Smooth muscle cell (in vitro differentiated cells): ENCODE measurements at regions not wholly inside any gene's neighbourhood (a gene's known extent, or its start where the extent isn't known, plus 50 kb on each side); places are given as distances from the start of the nearest gene placed in this dataset. TPM values are rescaled to one million over a fixed set of nuclear protein-coding genes. Genes with fewer than 3 reads are reported as not detected.

ENCODE experiments used
- DNase-seq: peaks from one replicate; lab custom pipeline; 2025; ENCODE audit not compliant: unreplicated experiment; lab: John Stamatoyannopoulos, UW
- H2AFZ ChIP-seq: fragments of 200-600 bp; sonication (generic); 2 replicates; pipeline ENCODE4 v1.6.0; 2016; ENCODE audit warnings: antibody characterized with exemption, low read depth, mild to moderate bottlenecking
- H3F3A ChIP-seq: fragments of 200-600 bp; sonication (generic); 2 replicates; pipeline ENCODE4 v1.6.0; 2017; ENCODE audit warnings: antibody characterized with exemption, low read depth
- H3K27ac ChIP-seq: fragments of 200-600 bp; sonication (generic); 2 replicates; pipeline ENCODE4 v1.5.1; 2016; ENCODE audit warnings: low read depth, mild to moderate bottlenecking
- H3K27me3 ChIP-seq: fragments of 200-600 bp; sonication (generic); 2 replicates; pipeline ENCODE4 v1.6.1; 2016; ENCODE audit warnings: low read depth, mild to moderate bottlenecking
- H3K36me3 ChIP-seq: fragments of 200-600 bp; sonication (generic); 2 replicates; pipeline ENCODE4 v1.5.1; 2016; ENCODE audit warnings: low read depth
- H3K4me1 ChIP-seq: fragments of 200-600 bp; sonication (generic); 2 replicates; pipeline ENCODE4 v1.5.1; 2016; ENCODE audit warnings: low read depth
- H3K4me2 ChIP-seq: fragments of 200-600 bp; sonication (generic); 2 replicates; pipeline ENCODE4 v1.6.0; 2016; ENCODE audit warnings: mild to moderate bottlenecking
- H3K4me3 ChIP-seq: fragments of 200-600 bp; sonication (generic); 2 replicates; pipeline ENCODE4 v1.5.1; 2016; ENCODE audit warnings: mild to moderate bottlenecking
- H3K79me2 ChIP-seq: fragments of 200-600 bp; sonication (generic); 2 replicates; pipeline ENCODE4 v1.6.0; 2016; ENCODE audit warnings: low read depth, mild to moderate bottlenecking
- H3K9ac ChIP-seq: fragments of 200-600 bp; sonication (generic); 2 replicates; pipeline ENCODE4 v1.6.0; 2016; ENCODE audit warnings: low read depth
- H3K9me3 ChIP-seq: fragments of 200-600 bp; sonication (generic); replicated peaks from 2 replicates; pipeline ENCODE4 v1.5.1; 2016; ENCODE audit warnings: low read depth
- H4K20me1 ChIP-seq: fragments of 200-600 bp; sonication (generic); 2 replicates; pipeline ENCODE4 v1.6.0; 2016; ENCODE audit warnings: low read depth
- WGBS: methylation state at CpG from one replicate; pipeline ENCODE4 v1.1.7; 2016; ENCODE audit warnings: low lambda C conversion rate; 5-methylcytosine and 5-hydroxymethylcytosine counted together
- small RNA-seq: library from RNA; depleted of rRNA; stranded (forward); fragments of <200 nt; gene quantifications from one replicate; pipeline ENCODE3, GENCODE V24; 2014
- TF ChIP-seq, protein P1 (sequence below): fragments of 200-600 bp; sonication (generic); IDR thresholded peaks from 2 replicates; pipeline ENCODE4 v1.5.1; 2017; ENCODE audit warnings: borderline replicate concordance, mild to moderate bottlenecking, antibody characterized with exemption; ENCODE audit not compliant: insufficient read depth, poor library complexity, severe bottlenecking

DNA sequence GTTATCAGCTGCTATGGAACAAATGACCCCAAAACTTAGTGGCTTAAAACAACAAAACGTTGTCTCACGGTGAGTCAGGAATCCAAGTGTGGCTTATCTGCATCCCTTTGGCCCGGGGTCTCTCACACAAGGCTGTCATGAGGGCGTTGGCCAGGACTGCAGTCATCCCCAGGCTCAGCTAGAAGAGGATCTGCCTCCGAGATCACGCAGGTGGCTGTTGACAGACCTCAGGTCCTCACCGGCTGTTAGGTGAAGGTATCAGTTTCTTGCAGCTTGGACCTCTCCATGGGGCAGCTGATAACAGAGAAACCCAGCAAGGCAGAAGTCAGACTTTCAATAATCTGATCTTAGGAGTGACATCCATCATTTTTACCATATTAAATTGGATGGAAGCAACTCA lies 52.7 kb upstream of the SYT6 start:
- TF ChIP-seq, protein P1, sequence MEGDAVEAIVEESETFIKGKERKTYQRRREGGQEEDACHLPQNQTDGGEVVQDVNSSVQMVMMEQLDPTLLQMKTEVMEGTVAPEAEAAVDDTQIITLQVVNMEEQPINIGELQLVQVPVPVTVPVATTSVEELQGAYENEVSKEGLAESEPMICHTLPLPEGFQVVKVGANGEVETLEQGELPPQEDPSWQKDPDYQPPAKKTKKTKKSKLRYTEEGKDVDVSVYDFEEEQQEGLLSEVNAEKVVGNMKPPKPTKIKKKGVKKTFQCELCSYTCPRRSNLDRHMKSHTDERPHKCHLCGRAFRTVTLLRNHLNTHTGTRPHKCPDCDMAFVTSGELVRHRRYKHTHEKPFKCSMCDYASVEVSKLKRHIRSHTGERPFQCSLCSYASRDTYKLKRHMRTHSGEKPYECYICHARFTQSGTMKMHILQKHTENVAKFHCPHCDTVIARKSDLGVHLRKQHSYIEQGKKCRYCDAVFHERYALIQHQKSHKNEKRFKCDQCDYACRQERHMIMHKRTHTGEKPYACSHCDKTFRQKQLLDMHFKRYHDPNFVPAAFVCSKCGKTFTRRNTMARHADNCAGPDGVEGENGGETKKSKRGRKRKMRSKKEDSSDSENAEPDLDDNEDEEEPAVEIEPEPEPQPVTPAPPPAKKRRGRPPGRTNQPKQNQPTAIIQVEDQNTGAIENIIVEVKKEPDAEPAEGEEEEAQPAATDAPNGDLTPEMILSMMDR: no peak
- Histone ChIP-seq H3K4me2 (no peak overlapping the region), H3K27me3 (peaks cover 12% of the 10 kb centered on the region), H3K79me2 (no peaks in the 10 kb centered on the region), H3K9me3 (no peaks in the 10 kb centered on the region), H3F3A (no peaks in the 10 kb centered on the region), H3K4me1 (no peaks in the 10 kb centered on the region), H3K4me3 (no peak overlapping the region), H3K27ac (no peak overlapping the region), H4K20me1 (no peaks in the 10 kb centered on the region), H3K9ac (no peak overlapping the region), H2AFZ (no peak overlapping the region), H3K36me3 (no peaks in the 10 kb centered on the region)
- no peak for DNase-seq
- WGBS: 58% methylated on average over 7 of the region's 7 CpGs

DNA sequence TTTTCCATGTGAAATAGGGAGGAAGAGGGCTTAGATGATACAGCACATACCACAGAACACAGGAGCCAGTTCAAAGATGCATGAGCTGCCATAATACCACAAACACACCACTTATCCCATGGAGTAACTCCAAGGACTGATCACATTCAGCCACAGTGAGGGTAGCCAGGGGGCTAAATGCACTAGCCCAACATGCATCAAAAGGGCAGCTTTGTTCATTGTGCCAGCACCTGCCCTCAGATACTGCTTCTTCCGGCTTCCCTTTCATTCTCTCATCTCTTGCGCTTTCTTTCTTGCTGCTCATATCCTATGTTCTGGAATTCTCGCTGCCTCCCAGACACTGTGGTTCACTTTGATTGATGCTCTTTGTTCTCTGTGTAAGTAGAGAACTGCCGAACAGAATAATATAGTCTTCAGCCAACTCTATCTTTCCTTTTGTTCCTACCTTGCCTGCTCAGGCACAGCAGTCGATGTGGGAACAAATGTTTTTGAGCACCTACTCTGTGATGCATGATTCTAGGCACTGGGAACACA lies 50.0 kb upstream of the SYT6 start:
- Histone ChIP-seq H3K27ac (no peak overlapping the region), H3K4me3 (no peak overlapping the region), H3K27me3 (peaks cover 14% of the 10 kb centered on the region), H3K4me1 (no peaks in the 10 kb centered on the region), H2AFZ (no peak overlapping the region), H3K79me2 (no peaks in the 10 kb centered on the region), H3F3A (no peaks in the 10 kb centered on the region), H3K36me3 (no peaks in the 10 kb centered on the region), H3K4me2 (no peak overlapping the region), H3K9ac (no peak overlapping the region), H3K9me3 (no peaks in the 10 kb centered on the region), H4K20me1 (no peaks in the 10 kb centered on the region)
- TF ChIP-seq, protein P1: no peak
- no peak for DNase-seq
- WGBS: 88% methylated on average over 5 of the region's 5 CpGs

Small RNA genes in the stretch of these regions (small RNA-seq; reads per million reads assigned to genes)
- not detected for gene MRPL57P1
